GM12878 (cell line): ENCODE measurements at regions not wholly inside any gene's neighbourhood (a gene's known extent, or its start where the extent isn't known, plus 50 kb on each side); places are given as distances from the start of the nearest gene placed in this dataset.

Experiments used
- CBFB ChIP-seq: IDR thresholded peaks from 2 replicates; pipeline ENCODE4 v1.6.1; 2016; ENCODE audit warnings: antibody characterized with exemption, low read depth
- RFX5 ChIP-seq: IDR thresholded peaks from 2 replicates; pipeline ENCODE4 v1.6.1; 2011; ENCODE audit warnings: low read depth, low read length, improper control_type of control experiment
- ZNF24 ChIP-seq: fragments of 450-650 bp; IDR thresholded peaks from 2 replicates; pipeline ENCODE4 v1.6.1; 2017; ENCODE audit warnings: antibody characterized with exemption, mild to moderate bottlenecking

DNA sequence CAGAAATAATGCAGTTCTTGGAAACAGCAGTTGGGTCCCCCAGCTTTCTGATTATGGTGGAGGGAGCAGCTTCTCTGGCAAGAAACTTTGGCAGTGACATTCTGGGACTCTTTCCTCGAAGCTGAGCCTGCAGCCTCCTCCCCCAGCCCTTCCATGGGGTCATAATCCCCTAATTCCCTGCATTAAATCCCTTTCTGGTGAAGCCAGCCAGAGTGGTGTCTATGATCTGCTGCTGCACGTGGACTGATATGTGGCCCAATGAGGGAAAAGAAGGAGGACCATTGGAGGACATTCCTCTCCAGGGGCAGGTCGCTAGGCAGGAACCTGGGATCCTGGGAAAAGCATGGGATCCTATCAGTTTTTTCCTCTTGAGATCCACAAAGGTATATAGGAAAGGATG, 470.5 kb downstream of the RPS24 start:
- TF ChIP-seq ZNF24 (no peak), CBFB (no peak), RFX5 (no peak)
